OCI-LY3 (cell line): ENCODE measurements at regions not wholly inside any gene's neighbourhood (a gene's known extent, or its start where the extent isn't known, plus 50 kb on each side); places are given as distances from the start of the nearest gene placed in this dataset.

Experiments used
- CTCF ChIP-seq: fragments of 200-600, 300-600 bp; sonication (generic); IDR thresholded peaks from 2 replicates; pipeline ENCODE4 v1.5.1; 2014; ENCODE audit warnings: antibody characterized with exemption, low read length, low read depth
- EZH2phosphoT487 ChIP-seq: fragments of 200-600 bp; shearing (Covaris generic); IDR thresholded peaks from 2 replicates; pipeline ENCODE4 v1.6.1; 2018; ENCODE audit warnings: antibody characterized with exemption, mixed run types, low read depth

GRCh38 chr2:103338819-103339218 lies 577.0 kb downstream of the TMEM182 start:
- TF ChIP-seq CTCF: no peak
- no peak for TF ChIP-seq EZH2phosphoT487
